ENCODE measurements at regions not wholly inside any gene's neighbourhood (a gene's known extent, or its start where the extent isn't known, plus 50 kb on each side); places are given as distances from the start of the nearest gene placed in this dataset.

GRCh38 chr9:106766616-106767015 lies 96.3 kb upstream of the ZNF462 start:
- H3K4me3 ChIP-seq (ENCODE audit: low read depth, low read length): no peak overlapping the region
- TF ChIP-seq CTCF (IDR thresholded peaks at IDR 0.05; ENCODE audit: control insufficient read depth, extremely low read depth, insufficient read depth): no peak
- DNase-seq (ENCODE audit: low read depth): no peak

- no peak overlapping the region for H3K4me3 ChIP-seq (ENCODE audit: low read depth, low read length)
- no peak for DNase-seq (ENCODE audit: low read depth)
- TF ChIP-seq CTCF (IDR thresholded peaks at IDR 0.05; ENCODE audit: control insufficient read depth, extremely low read depth, insufficient read depth): no peak
Measured at GRCh38 chr9:106769331-106769730, 93.6 kb upstream of the ZNF462 start.

GRCh38 chr9:106771608-106772007 lies 91.4 kb upstream of the ZNF462 start:
- DNase-seq (ENCODE audit: low read depth): peak; percentile 80
- H3K4me3 ChIP-seq (ENCODE audit: low read depth, low read length): no peak overlapping the region
- no peak for TF ChIP-seq CTCF (IDR thresholded peaks at IDR 0.05; ENCODE audit: control insufficient read depth, extremely low read depth, insufficient read depth)

GRCh38 chr9:106772523-106773290 lies 90.3 kb upstream of the ZNF462 start:
- no peak overlapping the region for H3K4me3 ChIP-seq (ENCODE audit: low read depth, low read length)
- DNase-seq (ENCODE audit: low read depth): no peak
- no peak for TF ChIP-seq CTCF (IDR thresholded peaks at IDR 0.05; ENCODE audit: control insufficient read depth, extremely low read depth, insufficient read depth)

GRCh38 chr9:106773750-106774149 lies 89.2 kb upstream of the ZNF462 start:
- no peak for DNase-seq (ENCODE audit: low read depth)
- H3K4me3 ChIP-seq (ENCODE audit: low read depth, low read length): no peak overlapping the region
- TF ChIP-seq CTCF (IDR thresholded peaks at IDR 0.05; ENCODE audit: control insufficient read depth, extremely low read depth, insufficient read depth): no peak

- TF ChIP-seq CTCF (IDR thresholded peaks at IDR 0.05; ENCODE audit: control insufficient read depth, extremely low read depth, insufficient read depth): no peak
- no peak for DNase-seq (ENCODE audit: low read depth)
- H3K4me3 ChIP-seq (ENCODE audit: low read depth, low read length): no peak overlapping the region
Measured at GRCh38 chr9:106775960-106776359, 87.0 kb upstream of the ZNF462 start.

- no peak for TF ChIP-seq CTCF (IDR thresholded peaks at IDR 0.05; ENCODE audit: control insufficient read depth, extremely low read depth, insufficient read depth)
- no peak overlapping the region for H3K4me3 ChIP-seq (ENCODE audit: low read depth, low read length)
- no peak for DNase-seq (ENCODE audit: low read depth)
Measured at GRCh38 chr9:106779796-106780195, 83.2 kb upstream of the ZNF462 start.

Data from LNCaP clone FGC (cell line).